Parathyroid adenoma (tissue), 2 donors: ENCODE measurements at regions not wholly inside any gene's neighbourhood (a gene's known extent, or its start where the extent isn't known, plus 50 kb on each side); places are given as distances from the start of the nearest gene placed in this dataset.

Experiments
- H2AFZ ChIP-seq: fragments of 300-600 bp; sonication (generic); one replicate; pipeline ENCODE4 v1.7.0; 2017; ENCODE audit warnings: antibody characterized with exemption, mild to moderate bottlenecking
- H3K27ac ChIP-seq: fragments of 300-600 bp; sonication (generic); one replicate; pipeline ENCODE4 v1.7.0; 2017
- H3K27me3 ChIP-seq: fragments of 300-600 bp; sonication (generic); one replicate; pipeline ENCODE4 v1.7.0; 2017; ENCODE audit warnings: low read length; ENCODE audit not compliant: control insufficient read depth, insufficient read depth
- H3K36me3 ChIP-seq: fragments of 300-600 bp; sonication (generic); one replicate; pipeline ENCODE4 v1.7.0; 2017; ENCODE audit warnings: low read length; ENCODE audit not compliant: control insufficient read depth, insufficient read depth
- H3K4me1 ChIP-seq: fragments of 300-600 bp; sonication (generic); one replicate; pipeline ENCODE4 v1.7.0; 2017; ENCODE audit warnings: control low read depth
- H3K4me2 ChIP-seq: fragments of 300-600 bp; sonication (generic); one replicate; pipeline ENCODE4 v1.7.0; 2017; ENCODE audit warnings: low read length
- H3K4me3 ChIP-seq: fragments of 300-600 bp; sonication (generic); one replicate; pipeline ENCODE4 v1.7.0; 2017; ENCODE audit warnings: low read depth, low read length
- H3K79me2 ChIP-seq: fragments of 300-600 bp; sonication (generic); one replicate; pipeline ENCODE4 v1.7.0; 2017; ENCODE audit warnings: control low read depth
- H3K9ac ChIP-seq: fragments of 300-600 bp; sonication (generic); one replicate; pipeline ENCODE4 v1.7.0; 2017; ENCODE audit warnings: mild to moderate bottlenecking
- H3K9me3 ChIP-seq: fragments of 300-600 bp; sonication (generic); one replicate; pipeline ENCODE4 v1.7.0; 2017; ENCODE audit warnings: low read length; ENCODE audit not compliant: control insufficient read depth
- TF ChIP-seq, protein P1 (sequence below): fragments of 300-600 bp; sonication (generic); IDR thresholded peaks from one replicate; pipeline ENCODE4 v1.7.0; 2017; ENCODE audit warnings: antibody characterized with exemption, mild to moderate bottlenecking
- donor health status: primary hyperparathyroidism.

DNA sequence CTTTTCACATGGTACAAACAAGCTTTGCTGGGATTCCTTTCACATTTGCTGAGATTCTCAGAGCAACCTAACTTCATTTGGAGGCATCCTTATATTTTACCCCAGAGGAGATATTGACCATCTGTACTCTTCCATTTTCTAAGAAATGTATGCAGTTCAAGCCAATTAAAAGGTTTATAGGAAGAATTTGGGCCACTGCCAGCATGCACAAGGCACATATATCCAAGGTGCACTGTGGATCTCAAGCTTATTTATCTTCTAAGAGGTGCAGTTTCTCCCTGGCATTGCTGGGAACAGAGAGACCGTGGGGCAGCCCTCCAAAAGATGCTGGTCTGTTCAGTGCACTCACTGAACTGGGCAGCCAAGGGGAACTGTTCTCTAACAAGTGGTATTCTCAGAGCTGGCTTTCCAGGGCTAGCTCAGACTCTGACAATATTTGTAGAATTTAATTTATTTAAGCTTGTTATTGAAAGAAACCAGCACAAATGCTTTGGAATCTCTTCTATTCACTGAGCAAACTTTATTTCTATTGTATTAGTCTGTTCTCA is 213.3 kb downstream of the TENT4A start:
- Histone ChIP-seq H3K79me2 (no peaks in the 10 kb centered on the region), H3K9ac (no peak overlapping the region), H3K9me3 (no peaks in the 10 kb centered on the region), H3K27me3 (no peaks in the 10 kb centered on the region), H2AFZ (no peak overlapping the region), H3K36me3 (no peaks in the 10 kb centered on the region), H3K4me3 (no peak overlapping the region), H3K27ac (no peak overlapping the region), H3K4me2 (no peak overlapping the region), H3K4me1 (no peaks in the 10 kb centered on the region)
- TF ChIP-seq, protein P1, sequence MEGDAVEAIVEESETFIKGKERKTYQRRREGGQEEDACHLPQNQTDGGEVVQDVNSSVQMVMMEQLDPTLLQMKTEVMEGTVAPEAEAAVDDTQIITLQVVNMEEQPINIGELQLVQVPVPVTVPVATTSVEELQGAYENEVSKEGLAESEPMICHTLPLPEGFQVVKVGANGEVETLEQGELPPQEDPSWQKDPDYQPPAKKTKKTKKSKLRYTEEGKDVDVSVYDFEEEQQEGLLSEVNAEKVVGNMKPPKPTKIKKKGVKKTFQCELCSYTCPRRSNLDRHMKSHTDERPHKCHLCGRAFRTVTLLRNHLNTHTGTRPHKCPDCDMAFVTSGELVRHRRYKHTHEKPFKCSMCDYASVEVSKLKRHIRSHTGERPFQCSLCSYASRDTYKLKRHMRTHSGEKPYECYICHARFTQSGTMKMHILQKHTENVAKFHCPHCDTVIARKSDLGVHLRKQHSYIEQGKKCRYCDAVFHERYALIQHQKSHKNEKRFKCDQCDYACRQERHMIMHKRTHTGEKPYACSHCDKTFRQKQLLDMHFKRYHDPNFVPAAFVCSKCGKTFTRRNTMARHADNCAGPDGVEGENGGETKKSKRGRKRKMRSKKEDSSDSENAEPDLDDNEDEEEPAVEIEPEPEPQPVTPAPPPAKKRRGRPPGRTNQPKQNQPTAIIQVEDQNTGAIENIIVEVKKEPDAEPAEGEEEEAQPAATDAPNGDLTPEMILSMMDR: no peak

DNA sequence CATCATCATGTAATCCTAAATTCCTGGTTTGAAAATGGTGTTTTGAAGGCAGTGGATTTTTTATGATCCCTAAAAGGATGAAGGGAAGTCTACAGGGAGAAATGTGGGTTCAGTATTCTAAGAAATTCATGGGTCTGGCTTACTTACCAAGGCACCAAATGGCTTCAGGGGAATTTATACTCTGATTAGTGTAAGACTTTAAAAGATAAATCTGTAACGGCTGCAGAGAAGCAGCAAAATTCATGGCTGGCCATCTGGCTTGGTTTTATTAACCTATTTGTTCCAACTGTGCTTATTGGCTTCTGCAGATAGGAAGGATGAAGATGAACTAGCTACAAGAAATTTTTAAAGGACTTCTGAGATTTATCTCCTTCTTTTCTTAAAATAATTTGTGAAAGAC is 222.8 kb downstream of the TENT4A start:
- H3K4me2 ChIP-seq: no peak overlapping the region
- H3K4me3 ChIP-seq: no peak overlapping the region
- H3K27me3 ChIP-seq: no peaks in the 10 kb centered on the region
- no peaks in the 10 kb centered on the region for H3K79me2 ChIP-seq
- H3K27ac ChIP-seq: no peak overlapping the region
- H3K9me3 ChIP-seq: no peaks in the 10 kb centered on the region
- no peaks in the 10 kb centered on the region for H3K4me1 ChIP-seq
- TF ChIP-seq, protein P1: no peak
- H2AFZ ChIP-seq: no peak overlapping the region
- no peaks in the 10 kb centered on the region for H3K36me3 ChIP-seq
- no peak overlapping the region for H3K9ac ChIP-seq

DNA sequence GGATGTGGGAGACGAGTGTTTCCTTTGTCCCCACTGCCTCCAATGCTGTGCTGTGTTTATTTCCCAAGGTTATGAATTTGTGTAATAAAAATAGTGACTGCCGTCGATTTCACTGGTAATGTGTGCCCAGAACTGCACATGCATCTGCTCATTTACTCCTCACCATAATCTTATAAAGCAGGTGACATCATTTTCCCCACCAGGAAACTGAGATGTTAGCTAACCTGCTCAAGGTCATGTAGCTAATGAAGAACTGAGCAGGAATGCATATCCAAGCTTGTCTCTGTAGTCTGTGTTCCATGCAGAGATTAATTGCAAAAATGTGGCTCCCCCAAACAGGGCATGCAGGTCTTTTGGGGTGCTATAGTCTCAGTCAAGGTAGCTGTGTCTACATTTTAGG is 224.4 kb downstream of the TENT4A start:
- Histone ChIP-seq H3K79me2 (no peaks in the 10 kb centered on the region), H3K27me3 (no peaks in the 10 kb centered on the region), H2AFZ (no peak overlapping the region), H3K4me3 (no peak overlapping the region), H3K4me1 (no peaks in the 10 kb centered on the region), H3K9me3 (no peaks in the 10 kb centered on the region), H3K4me2 (no peak overlapping the region), H3K27ac (no peak overlapping the region), H3K36me3 (no peaks in the 10 kb centered on the region), H3K9ac (no peak overlapping the region)
- TF ChIP-seq, protein P1: no peak

DNA sequence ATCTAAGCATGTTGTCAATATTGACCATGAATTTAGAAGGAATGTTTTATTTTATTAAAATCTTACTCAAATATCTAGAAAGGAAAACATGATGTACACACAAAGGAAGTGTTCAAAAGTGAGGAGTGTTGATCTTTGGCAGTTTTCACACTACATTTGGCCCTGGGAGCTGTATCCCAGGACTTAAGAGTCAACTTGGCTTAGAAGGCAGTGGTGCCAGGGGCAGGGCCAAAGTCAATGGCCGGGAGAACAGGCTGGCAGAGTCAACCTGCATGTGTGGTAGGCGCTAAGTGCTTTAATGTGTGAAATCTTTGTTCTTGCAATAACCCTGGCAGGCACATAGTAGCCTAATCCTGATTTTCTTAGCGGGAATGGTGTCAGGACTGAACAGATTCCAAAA is 228.4 kb downstream of the TENT4A start:
- no peak overlapping the region for H3K27ac ChIP-seq
- H3K36me3 ChIP-seq: no peaks in the 10 kb centered on the region
- no peaks in the 10 kb centered on the region for H3K4me1 ChIP-seq
- no peaks in the 10 kb centered on the region for H3K9me3 ChIP-seq
- no peak overlapping the region for H3K4me2 ChIP-seq
- no peaks in the 10 kb centered on the region for H3K79me2 ChIP-seq
- TF ChIP-seq, protein P1: no peak
- no peaks in the 10 kb centered on the region for H3K27me3 ChIP-seq
- H2AFZ ChIP-seq: no peak overlapping the region
- H3K9ac ChIP-seq: no peak overlapping the region
- no peak overlapping the region for H3K4me3 ChIP-seq
